ENCODE measurements at regions not wholly inside any gene's neighbourhood (a gene's known extent, or its start where the extent isn't known, plus 50 kb on each side); places are given as distances from the start of the nearest gene placed in this dataset.

DNA sequence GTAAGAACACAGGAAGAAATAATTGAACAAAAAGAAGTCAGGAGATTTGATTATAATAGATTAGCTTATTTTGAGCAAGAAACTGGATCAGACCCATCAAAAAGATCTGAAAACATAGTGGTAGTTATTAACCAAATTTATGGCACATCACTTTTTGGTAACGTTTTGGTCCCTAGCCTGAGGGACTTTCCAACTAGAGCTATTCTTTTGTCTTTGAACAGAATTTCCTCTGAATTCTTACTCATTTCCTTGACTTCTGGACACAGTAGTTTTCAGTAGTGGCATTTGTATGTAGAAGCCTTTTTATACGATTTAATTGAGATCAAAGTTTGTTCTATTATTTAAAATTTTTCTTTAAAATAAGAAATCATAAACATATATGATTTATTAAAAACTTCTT lies 96.5 kb upstream of the PDGFD start:
- Histone ChIP-seq H3K27ac (no peak overlapping the region), H3K4me1 (no peaks in the 10 kb centered on the region), H3K4me3 (no peak overlapping the region), H3K36me3 (no peaks in the 10 kb centered on the region), H3K9me3 (no peaks in the 10 kb centered on the region), H3K27me3 (no peaks in the 10 kb centered on the region)
- WGBS, 2 donors: 66 to 71% methylated on average over 2 of the region's 2 CpGs
- DNase-seq (no peak), ATAC-seq (ENCODE audit: low FRiP score in 2 of 2) (no peak)
- TF ChIP-seq POLR2A (IDR thresholded peaks at IDR 0.05): no peak
- TF ChIP-seq, protein P1, sequence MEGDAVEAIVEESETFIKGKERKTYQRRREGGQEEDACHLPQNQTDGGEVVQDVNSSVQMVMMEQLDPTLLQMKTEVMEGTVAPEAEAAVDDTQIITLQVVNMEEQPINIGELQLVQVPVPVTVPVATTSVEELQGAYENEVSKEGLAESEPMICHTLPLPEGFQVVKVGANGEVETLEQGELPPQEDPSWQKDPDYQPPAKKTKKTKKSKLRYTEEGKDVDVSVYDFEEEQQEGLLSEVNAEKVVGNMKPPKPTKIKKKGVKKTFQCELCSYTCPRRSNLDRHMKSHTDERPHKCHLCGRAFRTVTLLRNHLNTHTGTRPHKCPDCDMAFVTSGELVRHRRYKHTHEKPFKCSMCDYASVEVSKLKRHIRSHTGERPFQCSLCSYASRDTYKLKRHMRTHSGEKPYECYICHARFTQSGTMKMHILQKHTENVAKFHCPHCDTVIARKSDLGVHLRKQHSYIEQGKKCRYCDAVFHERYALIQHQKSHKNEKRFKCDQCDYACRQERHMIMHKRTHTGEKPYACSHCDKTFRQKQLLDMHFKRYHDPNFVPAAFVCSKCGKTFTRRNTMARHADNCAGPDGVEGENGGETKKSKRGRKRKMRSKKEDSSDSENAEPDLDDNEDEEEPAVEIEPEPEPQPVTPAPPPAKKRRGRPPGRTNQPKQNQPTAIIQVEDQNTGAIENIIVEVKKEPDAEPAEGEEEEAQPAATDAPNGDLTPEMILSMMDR (IDR thresholded peaks at IDR 0.05): no peak
- TF ChIP-seq POLR2AphosphoS5 (IDR thresholded peaks at IDR 0.05): no peak
- no peak for TF ChIP-seq EP300 (IDR thresholded peaks at IDR 0.05)

DNA sequence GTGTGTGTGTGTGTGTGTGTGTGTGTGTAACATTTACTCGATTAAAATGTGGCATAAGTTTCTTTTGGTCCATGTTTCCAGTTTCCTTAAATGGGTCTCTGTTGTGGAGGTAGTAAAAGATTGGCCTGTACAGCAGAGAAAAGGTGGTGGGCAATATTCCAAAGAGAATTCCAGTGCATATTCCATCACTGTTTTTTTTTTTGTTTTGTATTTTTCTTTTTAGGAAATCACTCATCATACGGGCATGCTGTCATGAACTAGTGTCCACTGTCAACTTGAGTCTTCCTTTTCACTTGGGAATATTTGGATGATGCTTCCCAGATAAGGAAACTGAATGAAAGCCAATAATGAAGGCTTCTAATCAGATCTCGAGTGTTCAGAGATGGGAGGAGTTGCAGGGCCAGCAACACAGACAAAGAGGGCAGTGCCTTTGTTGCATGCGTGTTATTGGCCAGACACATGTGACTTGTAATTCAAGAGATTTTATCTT lies 95.2 kb upstream of the PDGFD start:
- 67 to 69% methylated on average over 4 of the region's 4 CpGs for WGBS, 2 donors
- H3K27ac ChIP-seq: no peak overlapping the region
- no peaks in the 10 kb centered on the region for H3K36me3 ChIP-seq
- DNase-seq (no peak), ATAC-seq (ENCODE audit: low FRiP score in 2 of 2) (no peak)
- H3K4me3 ChIP-seq: no peak overlapping the region
- no peak for TF ChIP-seq POLR2AphosphoS5 (IDR thresholded peaks at IDR 0.05)
- no peak for TF ChIP-seq POLR2A (IDR thresholded peaks at IDR 0.05)
- TF ChIP-seq EP300 (IDR thresholded peaks at IDR 0.05): no peak
- TF ChIP-seq, protein P1 (IDR thresholded peaks at IDR 0.05): no peak
- H3K27me3 ChIP-seq: no peaks in the 10 kb centered on the region
- no peaks in the 10 kb centered on the region for H3K9me3 ChIP-seq
- H3K4me1 ChIP-seq: no peaks in the 10 kb centered on the region

DNA sequence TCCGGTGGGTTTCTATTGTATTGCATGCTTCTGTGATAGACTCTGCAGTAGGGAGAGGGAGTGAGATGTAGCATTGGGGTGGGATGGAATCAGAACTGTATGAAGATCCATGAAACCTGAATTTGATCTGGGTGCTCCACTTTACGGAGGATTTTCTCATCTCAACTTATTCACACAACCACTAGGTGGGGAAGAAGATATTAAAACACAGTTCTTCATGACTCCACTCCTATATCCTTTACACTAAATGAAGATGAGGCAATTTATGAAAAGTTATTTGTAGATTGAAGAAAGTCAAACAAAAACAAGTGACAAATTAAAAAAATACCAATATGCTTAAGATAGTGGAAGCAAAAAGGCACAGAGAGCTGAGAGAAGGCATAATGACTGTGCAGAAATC lies 92.6 kb upstream of the PDGFD start:
- 79 to 81% methylated on average over 2 of the region's 2 CpGs for WGBS, 2 donors
- Histone ChIP-seq H3K9me3 (no peaks in the 10 kb centered on the region), H3K36me3 (no peaks in the 10 kb centered on the region), H3K27ac (no peak overlapping the region), H3K4me1 (no peaks in the 10 kb centered on the region), H3K4me3 (no peak overlapping the region), H3K27me3 (no peaks in the 10 kb centered on the region)
- TF ChIP-seq, protein P1 (IDR thresholded peaks at IDR 0.05): no peak
- TF ChIP-seq POLR2AphosphoS5 (IDR thresholded peaks at IDR 0.05) (no peak), POLR2A (IDR thresholded peaks at IDR 0.05) (no peak), EP300 (IDR thresholded peaks at IDR 0.05) (no peak)
- DNase-seq (no peak), ATAC-seq (ENCODE audit: low FRiP score in 2 of 2) (no peak)

DNA sequence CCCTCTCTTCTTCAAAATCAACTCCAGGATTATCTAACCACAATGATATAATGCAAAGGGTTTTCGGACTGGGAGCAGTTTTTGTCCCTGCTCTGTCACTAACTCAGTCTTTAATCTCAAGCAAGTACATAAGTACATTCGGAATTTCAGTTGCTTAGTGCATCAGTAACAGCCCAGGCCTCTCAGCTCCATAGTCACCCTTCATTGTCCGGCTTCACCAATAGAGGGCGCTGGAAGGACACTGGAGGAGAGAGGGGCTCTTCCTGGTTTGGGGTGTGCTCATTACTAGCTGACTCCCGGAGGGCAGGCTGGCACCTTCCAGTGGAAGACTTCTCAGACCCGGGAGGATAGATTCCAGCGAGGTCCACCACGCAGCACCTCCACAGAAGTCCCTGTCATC lies 90.4 kb upstream of the PDGFD start:
- Histone ChIP-seq H3K36me3 (no peaks in the 10 kb centered on the region), H3K27ac (no peak overlapping the region), H3K9me3 (no peaks in the 10 kb centered on the region), H3K4me3 (no peak overlapping the region), H3K27me3 (no peaks in the 10 kb centered on the region), H3K4me1 (no peaks in the 10 kb centered on the region)
- ATAC-seq (ENCODE audit: low FRiP score in 2 of 2) (no peak), DNase-seq (peak in 1 of 2 donors; percentile 20)
- WGBS, 2 donors: 40 to 45% methylated on average over 6 to 8 of the region's 8 CpGs
- TF ChIP-seq, protein P1 (IDR thresholded peaks at IDR 0.05): peak in 1 of 6 experiments; percentile 18
- TF ChIP-seq EP300 (IDR thresholded peaks at IDR 0.05) (no peak), POLR2A (IDR thresholded peaks at IDR 0.05) (no peak), POLR2AphosphoS5 (IDR thresholded peaks at IDR 0.05) (no peak)

DNA sequence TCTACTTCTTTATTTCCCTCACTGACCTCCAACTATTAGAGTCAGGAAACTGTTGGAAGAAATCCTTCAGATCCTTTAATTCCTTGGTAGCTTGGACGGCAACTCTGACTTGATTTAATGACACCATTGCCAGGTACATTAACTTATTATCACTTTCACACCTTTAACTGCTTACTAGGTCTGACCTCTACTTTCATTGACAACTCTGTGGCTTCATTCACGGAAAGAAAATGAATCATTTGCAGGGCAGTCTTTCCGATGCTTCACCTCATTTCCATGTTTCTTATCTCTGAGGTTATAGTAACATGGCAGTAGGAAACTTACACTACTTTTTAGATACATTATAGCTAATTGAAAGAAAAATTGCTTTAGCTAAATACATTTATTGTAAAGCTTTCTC lies 82.6 kb upstream of the PDGFD start:
- Histone ChIP-seq H3K36me3 (no peaks in the 10 kb centered on the region), H3K9me3 (no peaks in the 10 kb centered on the region), H3K27me3 (no peaks in the 10 kb centered on the region), H3K4me3 (no peak overlapping the region), H3K4me1 (no peaks in the 10 kb centered on the region), H3K27ac (no peak overlapping the region)
- WGBS, 2 donors: 63 to 68% methylated on average over 3 of the region's 3 CpGs
- ATAC-seq (ENCODE audit: low FRiP score in 2 of 2): no peak
- DNase-seq: no peak
- TF ChIP-seq, protein P1 (IDR thresholded peaks at IDR 0.05): no peak
- TF ChIP-seq EP300 (IDR thresholded peaks at IDR 0.05): no peak
- no peak for TF ChIP-seq POLR2A (IDR thresholded peaks at IDR 0.05)
- TF ChIP-seq POLR2AphosphoS5 (IDR thresholded peaks at IDR 0.05): no peak

All from upper lobe of left lung (tissue), 6 donors.